ENCODE measurements at regions not wholly inside any gene's neighbourhood (a gene's known extent, or its start where the extent isn't known, plus 50 kb on each side); places are given as distances from the start of the nearest gene placed in this dataset.

- TF ChIP-seq EZH2phosphoT487 (IDR thresholded peaks at IDR 0.05; ENCODE audit: borderline replicate concordance), result no peak
- TF ChIP-seq CTCF (conservative IDR thresholded peaks at IDR 0.05; ENCODE audit: low read length), result no peak
- H3K36me3 ChIP-seq (ENCODE audit: insufficient read depth, low read length), result no peaks in the 10 kb centered on the region
- H3K9me3 ChIP-seq (ENCODE audit: insufficient read depth, low read depth, low read length), result no peaks in the 10 kb centered on the region
- no peaks in the 10 kb centered on the region for H3K9me2 ChIP-seq (replicated peaks; ENCODE audit: low read depth, low read length)
- H3K27me3 ChIP-seq (ENCODE audit: insufficient read depth, low read length, poor library complexity, severe bottlenecking), result no peaks in the 10 kb centered on the region
- no peaks in the 10 kb centered on the region for H3K79me2 ChIP-seq (ENCODE audit: insufficient read depth, low read length)
- no peak overlapping the region for H3K4me2 ChIP-seq (ENCODE audit: low read depth, low read length, poor library complexity, severe bottlenecking)
- no peaks in the 10 kb centered on the region for H4K20me1 ChIP-seq (ENCODE audit: insufficient read depth, low read length, poor library complexity, severe bottlenecking)
- H3K4me1 ChIP-seq (ENCODE audit: insufficient read depth, low read length, poor library complexity, severe bottlenecking), result no peaks in the 10 kb centered on the region
- H3K4me3 ChIP-seq (ENCODE audit: low read length, poor library complexity, severe bottlenecking), result no peak overlapping the region
- H3F3A ChIP-seq (ENCODE audit: low read depth), result no peaks in the 10 kb centered on the region
- no peak overlapping the region for H3K9ac ChIP-seq (ENCODE audit: low read depth, low read length, poor library complexity, severe bottlenecking)
- H2AFZ ChIP-seq (ENCODE audit: low read length), result no peak overlapping the region
These were observed 2271.0 kb upstream of the C9orf72 start for GRCh38 chr9:29844251-29844650.

DNA sequence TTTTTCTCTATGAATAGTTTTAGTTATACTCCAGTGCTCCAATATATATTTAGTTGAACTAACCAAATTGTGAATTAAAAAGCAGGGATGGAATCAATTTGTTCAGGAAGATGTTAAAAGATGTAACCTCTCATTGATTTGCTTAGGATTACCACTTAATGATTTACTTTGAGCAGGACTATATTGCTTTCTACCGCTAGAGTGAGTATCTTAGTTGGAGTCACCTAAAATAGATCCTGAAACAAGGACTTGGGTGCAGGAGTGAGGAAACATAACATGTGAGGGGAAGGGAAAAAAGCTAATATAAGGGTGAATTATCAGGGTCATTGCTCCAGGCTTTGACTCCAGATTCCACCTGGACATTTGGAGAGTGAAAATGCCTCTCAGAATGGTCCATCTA, 2277.4 kb upstream of the C9orf72 start:
- no peaks in the 10 kb centered on the region for H3K9me3 ChIP-seq (ENCODE audit: insufficient read depth, low read depth, low read length)
- no peak overlapping the region for H3K4me3 ChIP-seq (ENCODE audit: low read length, poor library complexity, severe bottlenecking)
- H3K9ac ChIP-seq (ENCODE audit: low read depth, low read length, poor library complexity, severe bottlenecking), result no peak overlapping the region
- H3K9me2 ChIP-seq (replicated peaks; ENCODE audit: low read depth, low read length), result no peaks in the 10 kb centered on the region
- no peaks in the 10 kb centered on the region for H3K79me2 ChIP-seq (ENCODE audit: insufficient read depth, low read length)
- no peaks in the 10 kb centered on the region for H3F3A ChIP-seq (ENCODE audit: low read depth)
- no peaks in the 10 kb centered on the region for H3K36me3 ChIP-seq (ENCODE audit: insufficient read depth, low read length)
- no peaks in the 10 kb centered on the region for H3K27me3 ChIP-seq (ENCODE audit: insufficient read depth, low read length, poor library complexity, severe bottlenecking)
- H2AFZ ChIP-seq (ENCODE audit: low read length), result no peak overlapping the region
- no peaks in the 10 kb centered on the region for H4K20me1 ChIP-seq (ENCODE audit: insufficient read depth, low read length, poor library complexity, severe bottlenecking)
- H3K4me2 ChIP-seq (ENCODE audit: low read depth, low read length, poor library complexity, severe bottlenecking), result no peak overlapping the region
- TF ChIP-seq EZH2phosphoT487 (IDR thresholded peaks at IDR 0.05; ENCODE audit: borderline replicate concordance) (no peak), CTCF (conservative IDR thresholded peaks at IDR 0.05; ENCODE audit: low read length) (no peak)
- H3K4me1 ChIP-seq (ENCODE audit: insufficient read depth, low read length, poor library complexity, severe bottlenecking), result no peaks in the 10 kb centered on the region

GRCh38 chr9:29861803-29862202, 2288.5 kb upstream of the C9orf72 start:
- Histone ChIP-seq H3K9ac (ENCODE audit: low read depth, low read length, poor library complexity, severe bottlenecking) (no peak overlapping the region), H3K36me3 (ENCODE audit: insufficient read depth, low read length) (no peaks in the 10 kb centered on the region), H3K4me2 (ENCODE audit: low read depth, low read length, poor library complexity, severe bottlenecking) (no peak overlapping the region), H3K79me2 (ENCODE audit: insufficient read depth, low read length) (no peaks in the 10 kb centered on the region), H3K4me1 (ENCODE audit: insufficient read depth, low read length, poor library complexity, severe bottlenecking) (no peaks in the 10 kb centered on the region), H3K9me3 (ENCODE audit: insufficient read depth, low read depth, low read length) (no peaks in the 10 kb centered on the region), H3K4me3 (ENCODE audit: low read length, poor library complexity, severe bottlenecking) (no peak overlapping the region), H3K27me3 (ENCODE audit: insufficient read depth, low read length, poor library complexity, severe bottlenecking) (no peaks in the 10 kb centered on the region), H2AFZ (ENCODE audit: low read length) (no peak overlapping the region), H3F3A (ENCODE audit: low read depth) (no peaks in the 10 kb centered on the region), H3K9me2 (replicated peaks; ENCODE audit: low read depth, low read length) (no peaks in the 10 kb centered on the region), H4K20me1 (ENCODE audit: insufficient read depth, low read length, poor library complexity, severe bottlenecking) (no peaks in the 10 kb centered on the region)
- TF ChIP-seq CTCF (conservative IDR thresholded peaks at IDR 0.05; ENCODE audit: low read length) (no peak), EZH2phosphoT487 (IDR thresholded peaks at IDR 0.05; ENCODE audit: borderline replicate concordance) (no peak)

Measured in Loucy (cell line).